Subcutaneous abdominal adipose tissue (tissue), 5 donors: ENCODE measurements at regions not wholly inside any gene's neighbourhood (a gene's known extent, or its start where the extent isn't known, plus 50 kb on each side); places are given as distances from the start of the nearest gene placed in this dataset.

Source experiments
- H3K27ac ChIP-seq: one replicate; pipeline ENCODE4 v1.7.0; 2013; ENCODE audit warnings: low read depth, mild to moderate bottlenecking, inconsistent platforms, low read length, moderate library complexity
- H3K27me3 ChIP-seq, 5 donors: one replicate each; pipeline ENCODE4 v1.7.0; 2013; ENCODE audit warnings: low read length in 5 of 5, inconsistent platforms in 1 of 5; ENCODE audit not compliant: control insufficient read depth in 5 of 5, insufficient read depth in 4 of 5
- H3K36me3 ChIP-seq, 5 donors: one replicate each; pipeline ENCODE4 v1.7.0; 2013; ENCODE audit warnings: low read length in 5 of 5; ENCODE audit not compliant: control insufficient read depth in 5 of 5, insufficient read depth in 5 of 5
- H3K4me1 ChIP-seq, 5 donors: one replicate each; pipeline ENCODE4 v1.7.0; 2013; ENCODE audit warnings: low read length in 5 of 5, mild to moderate bottlenecking in 3 of 5, moderate library complexity in 1 of 5; ENCODE audit not compliant: control insufficient read depth in 5 of 5, insufficient read depth in 5 of 5
- H3K4me3 ChIP-seq, 5 donors: one replicate each; pipeline ENCODE4 v1.7.0; 2013; ENCODE audit warnings: low read length in 5 of 5, low read depth in 1 of 5
- H3K9ac ChIP-seq, 5 donors: one replicate each; pipeline ENCODE4 v1.7.0; 2013; ENCODE audit warnings: low read length in 5 of 5, mild to moderate bottlenecking in 4 of 5, moderate library complexity in 3 of 5
- H3K9me3 ChIP-seq, 5 donors: one replicate each; pipeline ENCODE4 v1.7.0; 2013; ENCODE audit warnings: low read length in 5 of 5; ENCODE audit not compliant: control insufficient read depth in 5 of 5
- donor health status: healthy.
- donor health status: healthy.
- donor health status: healthy.
- donor health status: healthy.
- donor health status: healthy.

- Histone ChIP-seq H3K9ac (no peak overlapping the region), H3K4me3 (no peak overlapping the region), H3K9me3 (no peaks in the 10 kb centered on the region), H3K36me3 (no peaks in the 10 kb centered on the region), H3K27ac (no peak overlapping the region), H3K4me1 (no peaks in the 10 kb centered on the region), H3K27me3 (no peaks in the 10 kb centered on the region)
These were observed 407.5 kb downstream of the INHBA start for GRCh38 chr7:41295455-41295815.

GRCh38 chr7:41294556-41295454 is 408.1 kb downstream of the INHBA start:
- no peaks in the 10 kb centered on the region for H3K9me3 ChIP-seq
- H3K9ac ChIP-seq = no peak overlapping the region
- no peaks in the 10 kb centered on the region for H3K4me1 ChIP-seq
- H3K4me3 ChIP-seq = no peak overlapping the region
- no peaks in the 10 kb centered on the region for H3K36me3 ChIP-seq
- H3K27ac ChIP-seq = no peak overlapping the region
- H3K27me3 ChIP-seq = no peaks in the 10 kb centered on the region

GRCh38 chr7:41292487-41292886 is 410.4 kb downstream of the INHBA start:
- no peaks in the 10 kb centered on the region for H3K27me3 ChIP-seq
- H3K36me3 ChIP-seq = no peaks in the 10 kb centered on the region
- H3K9ac ChIP-seq = no peak overlapping the region
- H3K27ac ChIP-seq = no peak overlapping the region
- no peaks in the 10 kb centered on the region for H3K4me1 ChIP-seq
- H3K9me3 ChIP-seq = peaks cover 0 to 4% (median 0%) of the 10 kb centered on the region in 5 donors
- no peak overlapping the region for H3K4me3 ChIP-seq

- no peak overlapping the region for H3K4me3 ChIP-seq
- H3K36me3 ChIP-seq = no peaks in the 10 kb centered on the region
- H3K27me3 ChIP-seq = no peaks in the 10 kb centered on the region
- no peak overlapping the region for H3K9ac ChIP-seq
- H3K9me3 ChIP-seq = peaks cover 0 to 6% (median 0%) of the 10 kb centered on the region in 5 donors
- H3K27ac ChIP-seq = no peak overlapping the region
- no peaks in the 10 kb centered on the region for H3K4me1 ChIP-seq
These were observed 415.1 kb downstream of the INHBA start for GRCh38 chr7:41287559-41288335.

- Histone ChIP-seq H3K9ac (no peak overlapping the region), H3K36me3 (no peaks in the 10 kb centered on the region), H3K4me3 (no peak overlapping the region), H3K27me3 (no peaks in the 10 kb centered on the region), H3K9me3 (no peaks in the 10 kb centered on the region), H3K27ac (no peak overlapping the region), H3K4me1 (peaks cover 0 to 5% (median 0%) of the 10 kb centered on the region in 5 donors)
These were observed 422.4 kb downstream of the INHBA start for GRCh38 chr7:41280491-41280890.

GRCh38 chr7:41277561-41277960 is 425.3 kb downstream of the INHBA start:
- no peaks in the 10 kb centered on the region for H3K27me3 ChIP-seq
- H3K9ac ChIP-seq = no peak overlapping the region
- H3K9me3 ChIP-seq = no peaks in the 10 kb centered on the region
- H3K36me3 ChIP-seq = no peaks in the 10 kb centered on the region
- H3K4me3 ChIP-seq = no peak overlapping the region
- H3K27ac ChIP-seq = no peak overlapping the region
- peaks cover 0 to 5% (median 0%) of the 10 kb centered on the region in 5 donors for H3K4me1 ChIP-seq

GRCh38 chr7:41275255-41275654 is 427.6 kb downstream of the INHBA start:
- no peaks in the 10 kb centered on the region for H3K27me3 ChIP-seq
- H3K9ac ChIP-seq = no peak overlapping the region
- no peak overlapping the region for H3K27ac ChIP-seq

GRCh38 chr7:41274179-41274578 is 428.7 kb downstream of the INHBA start:
- H3K27me3 ChIP-seq = no peaks in the 10 kb centered on the region
- no peak overlapping the region for H3K9ac ChIP-seq
- H3K9me3 ChIP-seq = no peaks in the 10 kb centered on the region
- peaks cover 0 to 5% (median 0%) of the 10 kb centered on the region in 5 donors for H3K4me1 ChIP-seq
- H3K4me3 ChIP-seq = no peak overlapping the region
- H3K36me3 ChIP-seq = no peaks in the 10 kb centered on the region
- no peak overlapping the region for H3K27ac ChIP-seq

More at GRCh38 chr7:41275255-41275654, 427.6 kb downstream of the INHBA start:
- no peak overlapping the region for H3K4me3 ChIP-seq
- H3K9me3 ChIP-seq = no peaks in the 10 kb centered on the region
- H3K36me3 ChIP-seq = no peaks in the 10 kb centered on the region
- peaks cover 0 to 5% (median 0%) of the 10 kb centered on the region in 5 donors for H3K4me1 ChIP-seq

- Histone ChIP-seq H3K9me3 (no peaks in the 10 kb centered on the region), H3K4me1 (peaks cover 0 to 3% (median 0%) of the 10 kb centered on the region in 5 donors), H3K27me3 (no peaks in the 10 kb centered on the region), H3K27ac (no peak overlapping the region), H3K4me3 (no peak overlapping the region), H3K36me3 (no peaks in the 10 kb centered on the region), H3K9ac (no peak overlapping the region)
These were observed 430.2 kb downstream of the INHBA start for GRCh38 chr7:41272664-41273063.

GRCh38 chr7:41268878-41269277 is 434.0 kb downstream of the INHBA start:
- H3K4me1 ChIP-seq = no peaks in the 10 kb centered on the region

More at GRCh38 chr7:41268878-41269277, 434.0 kb downstream of the INHBA start:
- no peak overlapping the region for H3K9ac ChIP-seq
- H3K9me3 ChIP-seq = no peaks in the 10 kb centered on the region
- no peak overlapping the region for H3K4me3 ChIP-seq
- no peaks in the 10 kb centered on the region for H3K27me3 ChIP-seq
- H3K27ac ChIP-seq = no peak overlapping the region
- H3K36me3 ChIP-seq = no peaks in the 10 kb centered on the region
